ENCODE measurements at regions not wholly inside any gene's neighbourhood (a gene's known extent, or its start where the extent isn't known, plus 50 kb on each side); places are given as distances from the start of the nearest gene placed in this dataset.

DNA sequence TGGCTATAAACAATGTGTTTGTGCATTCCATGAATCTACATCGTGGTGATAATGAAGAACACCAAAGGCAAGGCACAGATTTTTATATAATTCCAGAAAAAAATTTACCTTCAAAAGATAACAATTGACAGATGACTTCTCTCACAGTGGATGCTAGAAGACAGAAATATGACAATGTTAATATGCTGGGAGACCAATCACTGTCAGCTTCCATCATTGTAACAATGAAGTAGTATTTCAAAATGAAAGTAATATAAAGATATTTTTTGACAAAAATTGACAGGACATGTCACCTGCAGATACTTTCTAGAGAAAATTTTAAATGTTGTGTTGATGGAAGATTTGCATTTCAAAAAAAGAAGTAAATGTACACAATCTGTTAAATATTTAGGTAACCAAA, 1925.9 kb upstream of the LRRTM1 start (continued):
- TF ChIP-seq ZNF837 (tag by site-specific recombination; IDR thresholded peaks at IDR 0.05) (no peak), ZNF341 (tag by site-specific recombination; IDR thresholded peaks at IDR 0.05; ENCODE audit: low read depth) (no peak)
- TF ChIP-seq, protein P1, sequence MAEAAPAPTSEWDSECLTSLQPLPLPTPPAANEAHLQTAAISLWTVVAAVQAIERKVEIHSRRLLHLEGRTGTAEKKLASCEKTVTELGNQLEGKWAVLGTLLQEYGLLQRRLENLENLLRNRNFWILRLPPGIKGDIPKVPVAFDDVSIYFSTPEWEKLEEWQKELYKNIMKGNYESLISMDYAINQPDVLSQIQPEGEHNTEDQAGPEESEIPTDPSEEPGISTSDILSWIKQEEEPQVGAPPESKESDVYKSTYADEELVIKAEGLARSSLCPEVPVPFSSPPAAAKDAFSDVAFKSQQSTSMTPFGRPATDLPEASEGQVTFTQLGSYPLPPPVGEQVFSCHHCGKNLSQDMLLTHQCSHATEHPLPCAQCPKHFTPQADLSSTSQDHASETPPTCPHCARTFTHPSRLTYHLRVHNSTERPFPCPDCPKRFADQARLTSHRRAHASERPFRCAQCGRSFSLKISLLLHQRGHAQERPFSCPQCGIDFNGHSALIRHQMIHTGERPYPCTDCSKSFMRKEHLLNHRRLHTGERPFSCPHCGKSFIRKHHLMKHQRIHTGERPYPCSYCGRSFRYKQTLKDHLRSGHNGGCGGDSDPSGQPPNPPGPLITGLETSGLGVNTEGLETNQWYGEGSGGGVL (tag by site-specific recombination; IDR thresholded peaks at IDR 0.05): no peak

DNA sequence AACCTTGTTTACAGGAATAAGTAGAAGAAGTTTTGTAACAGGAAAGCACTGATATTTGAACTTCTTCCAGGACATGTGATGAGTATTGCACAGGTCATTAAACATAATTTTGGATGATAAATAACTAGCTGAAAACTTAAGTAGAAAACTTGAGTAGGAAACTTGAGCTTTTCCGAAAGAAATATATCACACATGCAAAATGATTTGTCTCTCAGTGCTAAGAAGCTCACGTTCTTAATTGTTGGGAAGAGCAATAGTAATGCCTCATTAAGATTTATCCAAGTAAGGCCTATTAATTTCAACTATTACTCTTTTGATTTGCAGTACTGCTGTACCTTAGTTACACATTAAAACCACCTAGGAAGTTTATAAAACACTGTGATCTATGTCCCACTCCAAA, 1921.9 kb upstream of the LRRTM1 start:
- Histone ChIP-seq H3K4me3 (ENCODE audit: low read depth, low read length) (no peak overlapping the region), H3K27ac (ENCODE audit: extremely low read depth, low read depth, low read length) (no peak overlapping the region), H3K4me1 (ENCODE audit: control insufficient read depth, insufficient read depth, low read length) (no peaks in the 10 kb centered on the region), H3K36me3 (ENCODE audit: control insufficient read depth in 2 of 2, insufficient read depth in 1 of 2, low read length in 2 of 2) (no peaks in the 10 kb centered on the region), H3K9me3 (ENCODE audit: control insufficient read depth, insufficient read depth, low read depth, low read length) (no peaks in the 10 kb centered on the region)
- POLR2A ChIA-PET: no interaction called here
- TF ChIP-seq, protein P2, sequence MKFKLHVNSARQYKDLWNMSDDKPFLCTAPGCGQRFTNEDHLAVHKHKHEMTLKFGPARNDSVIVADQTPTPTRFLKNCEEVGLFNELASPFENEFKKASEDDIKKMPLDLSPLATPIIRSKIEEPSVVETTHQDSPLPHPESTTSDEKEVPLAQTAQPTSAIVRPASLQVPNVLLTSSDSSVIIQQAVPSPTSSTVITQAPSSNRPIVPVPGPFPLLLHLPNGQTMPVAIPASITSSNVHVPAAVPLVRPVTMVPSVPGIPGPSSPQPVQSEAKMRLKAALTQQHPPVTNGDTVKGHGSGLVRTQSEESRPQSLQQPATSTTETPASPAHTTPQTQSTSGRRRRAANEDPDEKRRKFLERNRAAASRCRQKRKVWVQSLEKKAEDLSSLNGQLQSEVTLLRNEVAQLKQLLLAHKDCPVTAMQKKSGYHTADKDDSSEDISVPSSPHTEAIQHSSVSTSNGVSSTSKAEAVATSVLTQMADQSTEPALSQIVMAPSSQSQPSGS (tag by site-specific recombination; IDR thresholded peaks at IDR 0.05; ENCODE audit: low read depth): no peak
- TF ChIP-seq, protein P3, sequence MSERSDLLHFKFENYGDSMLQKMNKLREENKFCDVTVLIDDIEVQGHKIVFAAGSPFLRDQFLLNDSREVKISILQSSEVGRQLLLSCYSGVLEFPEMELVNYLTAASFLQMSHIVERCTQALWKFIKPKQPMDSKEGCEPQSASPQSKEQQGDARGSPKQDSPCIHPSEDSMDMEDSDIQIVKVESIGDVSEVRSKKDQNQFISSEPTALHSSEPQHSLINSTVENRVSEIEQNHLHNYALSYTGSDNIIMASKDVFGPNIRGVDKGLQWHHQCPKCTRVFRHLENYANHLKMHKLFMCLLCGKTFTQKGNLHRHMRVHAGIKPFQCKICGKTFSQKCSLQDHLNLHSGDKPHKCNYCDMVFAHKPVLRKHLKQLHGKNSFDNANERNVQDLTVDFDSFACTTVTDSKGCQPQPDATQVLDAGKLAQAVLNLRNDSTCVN (tag by site-specific recombination; optimal IDR thresholded peaks at IDR 0.05): no peak
- TF ChIP-seq ZNF837 (tag by site-specific recombination; IDR thresholded peaks at IDR 0.05) (no peak), ZNF23 (tag by site-specific recombination; IDR thresholded peaks at IDR 0.05; ENCODE audit: borderline replicate concordance) (no peak), EGR2 (tag by site-specific recombination; IDR thresholded peaks at IDR 0.05; ENCODE audit: low read depth) (no peak), ZNF621 (tag by site-specific recombination; IDR thresholded peaks at IDR 0.05) (no peak), ZSCAN16 (tag by site-specific recombination; IDR thresholded peaks at IDR 0.05) (no peak), RBAK (tag by site-specific recombination; IDR thresholded peaks at IDR 0.05) (no peak), ZNF530 (tag by site-specific recombination; IDR thresholded peaks at IDR 0.05; ENCODE audit: low read depth) (no peak), ZNF792 (tag by site-specific recombination; IDR thresholded peaks at IDR 0.05) (no peak), ZNF214 (tag by site-specific recombination; IDR thresholded peaks at IDR 0.05; ENCODE audit: borderline replicate concordance) (no peak), ZNF555 (tag by site-specific recombination; conservative IDR thresholded peaks at IDR 0.05) (no peak)
- TF ChIP-seq, protein P4, sequence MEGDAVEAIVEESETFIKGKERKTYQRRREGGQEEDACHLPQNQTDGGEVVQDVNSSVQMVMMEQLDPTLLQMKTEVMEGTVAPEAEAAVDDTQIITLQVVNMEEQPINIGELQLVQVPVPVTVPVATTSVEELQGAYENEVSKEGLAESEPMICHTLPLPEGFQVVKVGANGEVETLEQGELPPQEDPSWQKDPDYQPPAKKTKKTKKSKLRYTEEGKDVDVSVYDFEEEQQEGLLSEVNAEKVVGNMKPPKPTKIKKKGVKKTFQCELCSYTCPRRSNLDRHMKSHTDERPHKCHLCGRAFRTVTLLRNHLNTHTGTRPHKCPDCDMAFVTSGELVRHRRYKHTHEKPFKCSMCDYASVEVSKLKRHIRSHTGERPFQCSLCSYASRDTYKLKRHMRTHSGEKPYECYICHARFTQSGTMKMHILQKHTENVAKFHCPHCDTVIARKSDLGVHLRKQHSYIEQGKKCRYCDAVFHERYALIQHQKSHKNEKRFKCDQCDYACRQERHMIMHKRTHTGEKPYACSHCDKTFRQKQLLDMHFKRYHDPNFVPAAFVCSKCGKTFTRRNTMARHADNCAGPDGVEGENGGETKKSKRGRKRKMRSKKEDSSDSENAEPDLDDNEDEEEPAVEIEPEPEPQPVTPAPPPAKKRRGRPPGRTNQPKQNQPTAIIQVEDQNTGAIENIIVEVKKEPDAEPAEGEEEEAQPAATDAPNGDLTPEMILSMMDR (tag by site-specific recombination; IDR thresholded peaks at IDR 0.05): no peak
- TF ChIP-seq, protein P5, sequence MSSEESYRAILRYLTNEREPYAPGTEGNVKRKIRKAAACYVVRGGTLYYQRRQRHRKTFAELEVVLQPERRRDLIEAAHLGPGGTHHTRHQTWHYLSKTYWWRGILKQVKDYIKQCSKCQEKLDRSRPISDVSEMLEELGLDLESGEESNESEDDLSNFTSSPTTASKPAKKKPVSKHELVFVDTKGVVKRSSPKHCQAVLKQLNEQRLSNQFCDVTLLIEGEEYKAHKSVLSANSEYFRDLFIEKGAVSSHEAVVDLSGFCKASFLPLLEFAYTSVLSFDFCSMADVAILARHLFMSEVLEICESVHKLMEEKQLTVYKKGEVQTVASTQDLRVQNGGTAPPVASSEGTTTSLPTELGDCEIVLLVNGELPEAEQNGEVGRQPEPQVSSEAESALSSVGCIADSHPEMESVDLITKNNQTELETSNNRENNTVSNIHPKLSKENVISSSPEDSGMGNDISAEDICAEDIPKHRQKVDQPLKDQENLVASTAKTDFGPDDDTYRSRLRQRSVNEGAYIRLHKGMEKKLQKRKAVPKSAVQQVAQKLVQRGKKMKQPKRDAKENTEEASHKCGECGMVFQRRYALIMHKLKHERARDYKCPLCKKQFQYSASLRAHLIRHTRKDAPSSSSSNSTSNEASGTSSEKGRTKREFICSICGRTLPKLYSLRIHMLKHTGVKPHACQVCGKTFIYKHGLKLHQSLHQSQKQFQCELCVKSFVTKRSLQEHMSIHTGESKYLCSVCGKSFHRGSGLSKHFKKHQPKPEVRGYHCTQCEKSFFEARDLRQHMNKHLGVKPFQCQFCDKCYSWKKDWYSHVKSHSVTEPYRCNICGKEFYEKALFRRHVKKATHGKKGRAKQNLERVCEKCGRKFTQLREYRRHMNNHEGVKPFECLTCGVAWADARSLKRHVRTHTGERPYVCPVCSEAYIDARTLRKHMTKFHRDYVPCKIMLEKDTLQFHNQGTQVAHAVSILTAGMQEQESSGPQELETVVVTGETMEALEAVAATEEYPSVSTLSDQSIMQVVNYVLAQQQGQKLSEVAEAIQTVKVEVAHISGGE (tag by site-specific recombination; conservative IDR thresholded peaks at IDR 0.05; ENCODE audit: low read depth): no peak
- TF ChIP-seq, protein P6, sequence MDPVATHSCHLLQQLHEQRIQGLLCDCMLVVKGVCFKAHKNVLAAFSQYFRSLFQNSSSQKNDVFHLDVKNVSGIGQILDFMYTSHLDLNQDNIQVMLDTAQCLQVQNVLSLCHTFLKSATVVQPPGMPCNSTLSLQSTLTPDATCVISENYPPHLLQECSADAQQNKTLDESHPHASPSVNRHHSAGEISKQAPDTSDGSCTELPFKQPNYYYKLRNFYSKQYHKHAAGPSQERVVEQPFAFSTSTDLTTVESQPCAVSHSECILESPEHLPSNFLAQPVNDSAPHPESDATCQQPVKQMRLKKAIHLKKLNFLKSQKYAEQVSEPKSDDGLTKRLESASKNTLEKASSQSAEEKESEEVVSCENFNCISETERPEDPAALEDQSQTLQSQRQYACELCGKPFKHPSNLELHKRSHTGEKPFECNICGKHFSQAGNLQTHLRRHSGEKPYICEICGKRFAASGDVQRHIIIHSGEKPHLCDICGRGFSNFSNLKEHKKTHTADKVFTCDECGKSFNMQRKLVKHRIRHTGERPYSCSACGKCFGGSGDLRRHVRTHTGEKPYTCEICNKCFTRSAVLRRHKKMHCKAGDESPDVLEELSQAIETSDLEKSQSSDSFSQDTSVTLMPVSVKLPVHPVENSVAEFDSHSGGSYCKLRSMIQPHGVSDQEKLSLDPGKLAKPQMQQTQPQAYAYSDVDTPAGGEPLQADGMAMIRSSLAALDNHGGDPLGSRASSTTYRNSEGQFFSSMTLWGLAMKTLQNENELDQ (tag by site-specific recombination; IDR thresholded peaks at IDR 0.05; ENCODE audit: low read depth): no peak
- CTCF ChIA-PET: no interaction called here

All from HEK293 (cell line).